Mucosa of descending colon (tissue), 3 donors: ENCODE measurements at regions not wholly inside any gene's neighbourhood (a gene's known extent, or its start where the extent isn't known, plus 50 kb on each side); places are given as distances from the start of the nearest gene placed in this dataset.

ENCODE experiments used
- ATAC-seq: fragments of 200-7000 bp; cut with Tn5 transposase; one replicate; pipeline ENCODE4 v1.9.1; 2020; ENCODE audit warnings: mild to moderate bottlenecking, moderate library complexity
- DNase-seq, 3 donors: peaks; one replicate each; pipeline ENCODE4 v3.0.0-alpha.2; 2020
- H3K36me3 ChIP-seq: fragments of 200-600 bp; one replicate; pipeline ENCODE4 v1.8.0; 2021; ENCODE audit warnings: low read depth, mild to moderate bottlenecking
- H3K4me1 ChIP-seq: fragments of 200-600 bp; one replicate; pipeline ENCODE4 v1.8.0; 2021; ENCODE audit warnings: low read depth, mild to moderate bottlenecking
- H3K4me3 ChIP-seq: fragments of 200-600 bp; one replicate; pipeline ENCODE4 v1.8.0; 2021; ENCODE audit warnings: mild to moderate bottlenecking
- H3K9me3 ChIP-seq: fragments of 200-600 bp; one replicate; pipeline ENCODE4 v1.8.0; 2021; ENCODE audit warnings: mild to moderate bottlenecking
- CTCF ChIP-seq: fragments of 200-600 bp; IDR thresholded peaks from one replicate; pipeline ENCODE4 v1.8.0; 2022; ENCODE audit warnings: antibody characterized with exemption, mild to moderate bottlenecking
- intact Hi-C, 2 donors: fragments of 100-400 bp; cut with DNase I in 1 of 2; cut with micrococcal nuclease in 1 of 2; formaldehyde crosslinking; loops; one replicate each; pipeline versions ENCODE4 v1.11.0 to v1.11.1; 2022; cut with DNase I, micrococcal nuclease
- donor health status: DM: no; HTN: no; CAD: no; lungs with moderate emphysema.
- donor health status: DM: no; HTN: no; CAD: no.
- donor health status: DM: no; HTN: yes; CAD: no.

- DNase-seq, result no peak
- intact Hi-C loops, result no loop called here
- no peak for TF ChIP-seq CTCF
- Histone ChIP-seq H3K4me1 (peaks cover 9% of the 10 kb centered on the region), H3K4me3 (no peak overlapping the region), H3K36me3 (no peaks in the 10 kb centered on the region), H3K9me3 (no peaks in the 10 kb centered on the region)
- no peak for ATAC-seq
These were observed 60.3 kb upstream of the KLF3 start for GRCh38 chr4:38603652-38604051.

DNA sequence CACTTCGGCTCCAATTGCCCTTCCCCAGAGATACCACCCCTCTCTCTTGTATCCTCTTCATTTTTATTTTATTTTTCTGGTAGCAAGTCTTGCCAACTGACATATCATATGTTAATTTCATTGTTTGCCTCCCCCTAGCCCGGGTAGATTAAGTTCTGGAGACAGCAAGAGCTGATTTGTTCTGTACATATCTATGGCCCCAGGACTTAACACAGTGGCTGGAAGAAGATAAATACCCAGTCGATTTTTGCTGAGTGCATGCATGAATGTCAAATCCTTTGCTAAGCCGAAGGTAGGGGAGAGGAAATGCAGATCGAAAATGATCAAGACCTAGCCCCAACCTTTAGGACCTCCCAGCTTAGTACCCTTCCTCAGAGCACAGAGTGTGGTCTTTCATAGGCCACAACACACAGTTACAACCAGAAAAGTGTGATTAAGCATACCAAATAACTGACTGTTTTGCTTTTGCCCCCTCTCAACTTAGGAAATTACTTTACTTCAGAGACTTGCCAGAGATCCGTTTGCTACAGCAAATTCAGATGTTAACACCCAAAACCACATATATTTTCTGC lies 58.7 kb upstream of the KLF3 start:
- Histone ChIP-seq H3K4me1 (peaks cover 18% of the 10 kb centered on the region), H3K36me3 (no peaks in the 10 kb centered on the region), H3K4me3 (no peak overlapping the region), H3K9me3 (no peaks in the 10 kb centered on the region)
- DNase-seq, result no peak
- no peak for TF ChIP-seq CTCF
- ATAC-seq, result no peak
- intact Hi-C loops, result no loop called here

DNA sequence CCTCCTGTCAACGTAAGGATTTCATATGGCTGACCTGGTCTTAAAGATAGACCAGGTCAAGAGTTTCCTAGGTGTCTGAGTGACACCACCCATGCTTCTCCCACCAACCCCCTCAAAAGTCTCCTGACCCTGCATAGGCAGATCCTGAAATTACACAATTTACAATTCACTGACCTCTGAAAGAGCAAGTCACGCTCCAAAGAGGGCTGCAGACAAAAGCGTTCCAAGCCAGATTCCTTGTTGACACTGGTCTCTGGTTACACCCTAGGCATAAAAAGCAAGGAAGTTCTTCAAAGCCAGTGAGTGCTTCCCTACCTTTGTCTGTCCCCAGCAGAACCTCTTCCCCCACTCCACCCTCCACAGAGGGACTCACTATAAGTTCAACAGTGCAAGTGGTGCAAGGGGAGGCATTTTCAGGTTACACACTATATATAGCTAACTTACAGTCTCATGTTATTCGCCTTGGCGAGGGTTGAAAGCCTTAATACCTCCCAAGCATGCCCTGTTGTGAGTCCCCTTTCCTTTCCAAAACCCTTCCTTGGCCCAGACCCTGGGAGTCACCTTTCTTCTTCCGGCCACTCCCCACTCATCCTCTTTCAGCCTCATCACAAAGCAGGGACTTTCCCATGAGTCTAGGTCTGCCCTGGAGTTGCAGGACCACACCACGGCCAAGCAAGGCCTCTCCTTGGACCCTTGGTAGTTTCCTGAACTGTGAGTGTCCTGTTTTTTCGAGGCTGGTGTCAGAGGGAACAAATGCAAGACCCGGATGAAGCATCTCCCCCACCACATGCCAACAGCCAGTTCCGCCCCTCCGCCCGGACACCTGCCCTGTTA lies 58.0 kb upstream of the KLF3 start:
- H3K9me3 ChIP-seq, result no peaks in the 10 kb centered on the region
- no peak overlapping the region for H3K4me3 ChIP-seq
- intact Hi-C loops, result no loop called here
- peak in 1 of 3 donors; percentile 40 for DNase-seq
- no peaks in the 10 kb centered on the region for H3K36me3 ChIP-seq
- ATAC-seq, result peak; percentile 80
- peaks cover 23% of the 10 kb centered on the region for H3K4me1 ChIP-seq
- no peak for TF ChIP-seq CTCF

- TF ChIP-seq CTCF, result no peak
- H3K4me1 ChIP-seq, result peaks cover 27% of the 10 kb centered on the region
- no peaks in the 10 kb centered on the region for H3K9me3 ChIP-seq
- intact Hi-C loops, result no loop called here
- no peaks in the 10 kb centered on the region for H3K36me3 ChIP-seq
- ATAC-seq (no peak), DNase-seq (no peak)
- no peak overlapping the region for H3K4me3 ChIP-seq
These were observed 57.5 kb upstream of the KLF3 start for GRCh38 chr4:38606587-38606905.

DNA sequence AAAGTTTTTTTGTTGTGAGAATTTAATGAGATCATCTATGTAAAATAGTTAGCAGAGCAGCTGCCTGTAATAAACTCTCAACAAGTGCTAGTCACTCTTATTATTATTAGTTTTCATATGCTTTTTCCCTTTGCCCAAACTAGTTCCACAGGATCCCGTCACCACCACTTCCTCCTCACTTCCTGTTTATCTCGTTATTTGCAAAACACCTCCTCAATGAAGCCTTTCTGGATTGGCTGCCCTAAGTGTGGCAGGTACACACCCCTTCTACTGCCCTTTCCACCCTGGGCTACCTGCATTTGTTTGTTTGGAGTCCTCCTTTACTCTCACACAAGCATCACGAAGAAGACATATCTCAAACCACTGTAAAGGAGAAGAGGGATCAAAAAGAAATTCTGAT lies 54.4 kb upstream of the KLF3 start:
- H3K9me3 ChIP-seq, result no peaks in the 10 kb centered on the region
- ATAC-seq, result peak; percentile 47
- intact Hi-C loops, result no loop called here
- H3K4me3 ChIP-seq, result no peak overlapping the region
- DNase-seq, result peak in 1 of 3 donors; percentile 50
- TF ChIP-seq CTCF, result no peak
- H3K36me3 ChIP-seq, result no peaks in the 10 kb centered on the region
- H3K4me1 ChIP-seq, result peaks cover 53% of the 10 kb centered on the region
